GM18907 (cell line): ENCODE measurements at regions not wholly inside any gene's neighbourhood (a gene's known extent, or its start where the extent isn't known, plus 50 kb on each side); places are given as distances from the start of the nearest gene placed in this dataset.
"Not testable (repeated sequence)": the region's sequence is repeated elsewhere in the genome, so short reads cannot be mapped to it uniquely, and the experiment has no call there.

Experiments used
- ATAC-seq: cut with Tn5 transposase; IDR thresholded peaks from one replicate; pipeline ENCODE4 v1.9.1; 2021; ENCODE audit warnings: mild to moderate bottlenecking, moderate library complexity; ENCODE audit not compliant: unreplicated experiment

GRCh38 chr4:134636338-134637051 is 434.9 kb upstream of the PABPC4L start:
- no peak for ATAC-seq

- no peak for ATAC-seq
Observed at GRCh38 chr4:134634301-134634700, 432.7 kb upstream of the PABPC4L start.

GRCh38 chr4:134632056-134632455 is 430.5 kb upstream of the PABPC4L start:
- ATAC-seq = no peak

- ATAC-seq = no peak
Observed at GRCh38 chr4:134628066-134628465, 426.5 kb upstream of the PABPC4L start.

- ATAC-seq = no peak
Observed at GRCh38 chr4:134627366-134627765, 425.8 kb upstream of the PABPC4L start.

GRCh38 chr4:134624365-134624764 is 422.8 kb upstream of the PABPC4L start:
- ATAC-seq = no peak

- ATAC-seq = not testable (repeated sequence)
Observed at GRCh38 chr4:134622626-134623575, 421.3 kb upstream of the PABPC4L start.

GRCh38 chr4:134622199-134622598 is 420.6 kb upstream of the PABPC4L start:
- ATAC-seq = no peak

- not testable (repeated sequence) for ATAC-seq
Observed at GRCh38 chr4:134621715-134622114, 420.1 kb upstream of the PABPC4L start.

GRCh38 chr4:134610956-134611355 is 409.4 kb upstream of the PABPC4L start:
- no peak for ATAC-seq

- no peak for ATAC-seq
Observed at GRCh38 chr4:134610172-134610571, 408.6 kb upstream of the PABPC4L start.

GRCh38 chr4:134601706-134602105 is 400.1 kb upstream of the PABPC4L start:
- no peak for ATAC-seq

GRCh38 chr4:134591326-134591725 is 389.7 kb upstream of the PABPC4L start:
- no peak for ATAC-seq

GRCh38 chr4:134585972-134586371 is 384.4 kb upstream of the PABPC4L start:
- no peak for ATAC-seq

GRCh38 chr4:134567461-134567860 is 365.9 kb upstream of the PABPC4L start:
- ATAC-seq = no peak

GRCh38 chr4:134560728-134561127 is 359.1 kb upstream of the PABPC4L start:
- ATAC-seq = no peak

- no peak for ATAC-seq
Observed at GRCh38 chr4:134552063-134552462, 350.5 kb upstream of the PABPC4L start.

GRCh38 chr4:134551348-134551747 is 349.8 kb upstream of the PABPC4L start:
- no peak for ATAC-seq

- no peak for ATAC-seq
Observed at GRCh38 chr4:134548052-134548628, 346.6 kb upstream of the PABPC4L start.

- no peak for ATAC-seq
Observed at GRCh38 chr4:134546279-134546678, 344.7 kb upstream of the PABPC4L start.

GRCh38 chr4:134544303-134544770 is 342.7 kb upstream of the PABPC4L start:
- ATAC-seq = no peak
